Skeletal muscle cell (primary cell): ENCODE measurements at regions not wholly inside any gene's neighbourhood (a gene's known extent, or its start where the extent isn't known, plus 50 kb on each side); places are given as distances from the start of the nearest gene placed in this dataset.

Source experiments
- DNase-seq: peaks from one replicate; pipeline ENCODE4 v3.0.0-alpha.2; 2010; ENCODE audit warnings: low read depth
- H3K4me3 ChIP-seq: 2 replicates; pipeline ENCODE4 v1.5.1; 2011; ENCODE audit warnings: low read depth, mild to moderate bottlenecking, control low read depth, low read length, moderate library complexity

GRCh38 chr5:67267512-67268216 lies 71.1 kb upstream of the CD180 start:
- DNase-seq = no peak
- H3K4me3 ChIP-seq = no peak overlapping the region

- no peak for DNase-seq
Observed at GRCh38 chr5:67266654-67267350, 70.2 kb upstream of the CD180 start.

GRCh38 chr5:67265951-67266350 lies 69.4 kb upstream of the CD180 start:
- no peak overlapping the region for H3K4me3 ChIP-seq
- DNase-seq = no peak

More at GRCh38 chr5:67266654-67267350, 70.2 kb upstream of the CD180 start:
- H3K4me3 ChIP-seq = no peak overlapping the region

- H3K4me3 ChIP-seq = no peak overlapping the region
- DNase-seq = no peak
Observed at GRCh38 chr5:67263656-67264408, 67.2 kb upstream of the CD180 start.

GRCh38 chr5:67262956-67263355 lies 66.4 kb upstream of the CD180 start:
- no peak overlapping the region for H3K4me3 ChIP-seq
- DNase-seq = no peak

GRCh38 chr5:67262206-67262605 lies 65.6 kb upstream of the CD180 start:
- H3K4me3 ChIP-seq = no peak overlapping the region
- no peak for DNase-seq

GRCh38 chr5:67259548-67260215 lies 63.1 kb upstream of the CD180 start:
- DNase-seq = no peak
- no peak overlapping the region for H3K4me3 ChIP-seq

GRCh38 chr5:67257500-67257899 lies 60.9 kb upstream of the CD180 start:
- H3K4me3 ChIP-seq = no peak overlapping the region
- no peak for DNase-seq

- no peak for DNase-seq
- no peak overlapping the region for H3K4me3 ChIP-seq
Observed at GRCh38 chr5:67257077-67257476, 60.5 kb upstream of the CD180 start.

GRCh38 chr5:67255881-67256280 lies 59.3 kb upstream of the CD180 start:
- no peak overlapping the region for H3K4me3 ChIP-seq
- no peak for DNase-seq

GRCh38 chr5:67253911-67254310 lies 57.3 kb upstream of the CD180 start:
- no peak for DNase-seq
- H3K4me3 ChIP-seq = no peak overlapping the region

- no peak overlapping the region for H3K4me3 ChIP-seq
- DNase-seq = no peak
Observed at GRCh38 chr5:67249590-67249895, 52.9 kb upstream of the CD180 start.

- H3K4me3 ChIP-seq = no peak overlapping the region
- no peak for DNase-seq
Observed at GRCh38 chr5:67248703-67249589, 52.3 kb upstream of the CD180 start.

GRCh38 chr5:67246546-67247268 lies 50.1 kb upstream of the CD180 start:
- no peak for DNase-seq
- H3K4me3 ChIP-seq = no peak overlapping the region
